Right lobe of liver (tissue), 6 donors: ENCODE measurements at regions not wholly inside any gene's neighbourhood (a gene's known extent, or its start where the extent isn't known, plus 50 kb on each side); places are given as distances from the start of the nearest gene placed in this dataset.
A peak's percentile ranks its signal among the peaks of the same experiment; 100 is the strongest.

Source experiments
- ATAC-seq, 4 donors: fragments of 200-7000 bp; cut with Tn5 transposase; one replicate each; pipeline ENCODE4 v1.9.1; 2020; ENCODE audit warnings: mild to moderate bottlenecking in 4 of 4, moderate library complexity in 4 of 4
- DNase-seq, 3 donors: peaks; one replicate each; pipeline ENCODE4 v3.0.0-alpha.2; 2020
- H3K27ac ChIP-seq, 3 donors: fragments of 200-600 bp; one replicate each; pipeline ENCODE4 v1.8.0; 2022
- H3K27me3 ChIP-seq, 2 donors: fragments of 200-600 bp; one replicate each; pipeline ENCODE4 v1.8.0; 2022
- H3K36me3 ChIP-seq, 4 donors: fragments of 200-600 bp; sonication (generic) in 1 of 4; one replicate each; pipeline versions ENCODE4 v1.5.1 to v1.8.0; 2017 to 2022; ENCODE audit warnings: control low read depth in 1 of 4
- H3K4me1 ChIP-seq, 4 donors: fragments of 200-600 bp; sonication (generic) in 1 of 4; one replicate each; pipeline versions ENCODE4 v1.5.1 to v1.8.0; 2017 to 2022; ENCODE audit warnings: control low read depth in 1 of 4
- H3K4me3 ChIP-seq, 3 donors: fragments of 200-600 bp; one replicate each; pipeline ENCODE4 v1.8.0; 2022
- H3K9me3 ChIP-seq, 4 donors: fragments of 200-600 bp; sonication (generic) in 1 of 4; one replicate each; pipeline versions ENCODE4 v1.5.1 to v1.8.0; 2017 to 2022; ENCODE audit warnings: control low read depth in 1 of 4
- CTCF ChIP-seq, 4 donors: fragments of 200-600 bp in 3 of 4; fragments of 450-650 bp in 1 of 4; IDR thresholded peaks; one replicate each; pipeline versions ENCODE4 v1.5.1 to v1.8.0; 2016 to 2022; ENCODE audit warnings: antibody characterized with exemption in 4 of 4, mild to moderate bottlenecking in 2 of 4
- POLR2A ChIP-seq: fragments of 450-650 bp; IDR thresholded peaks from one replicate; pipeline ENCODE4 v1.6.1; 2017; ENCODE audit warnings: antibody characterized with exemption, mild to moderate bottlenecking
- WGBS: methylation state at CpG from one replicate; pipeline ENCODE4 v1.1.6; 2018; ENCODE audit warnings: low coverage, low lambda C conversion rate; ENCODE audit not compliant: insufficient coverage; ENCODE audit errors: missing lambda C conversion rate; 5-methylcytosine and 5-hydroxymethylcytosine counted together
- intact Hi-C, 2 donors: fragments of 100-400 bp; cut with DNase I; formaldehyde crosslinking; loops; one replicate each; pipeline versions ENCODE4 v1.11.2 to v1.14.1; 2022
- donor health status: DM: no; HTN: yes; CAD: no.
- donor health status: DM: no; HTN: no; CAD: no.
- donor health status: DM: no; HTN: no; CAD: no.
- donor health status: DM: no; HTN: yes; CAD: no.
- donor health status: DM: no; HTN: yes; CAD: no.

- intact Hi-C loops, result no loop called here
- ATAC-seq, result peak; percentile 80 to 93 (median 88)
- H3K9me3 ChIP-seq, result no peaks in the 10 kb centered on the region
Observed at GRCh38 chr2:23249348-23249747, 135.6 kb upstream of the KLHL29 start.

GRCh38 chr2:23250371-23250770 lies 134.6 kb upstream of the KLHL29 start:
- no peak overlapping the region for H3K4me3 ChIP-seq
- 10% methylated on average over 2 of the region's 2 CpGs for WGBS
- peaks cover 0 to 46% (median 20%) of the 10 kb centered on the region in 4 donors for H3K4me1 ChIP-seq
- intact Hi-C loops, result no loop called here
- H3K27ac ChIP-seq, result peak overlapping the region in 2 of 3 donors; percentile 26 to 67
- DNase-seq (peak in 2 of 3 donors; percentile 61 to 74), ATAC-seq (peak; percentile 8 to 61 (median 52))
- TF ChIP-seq POLR2A (no peak), CTCF (IDR thresholded peaks at IDR 0.05) (no peak)
- no peaks in the 10 kb centered on the region for H3K9me3 ChIP-seq
- H3K36me3 ChIP-seq, result no peaks in the 10 kb centered on the region
- no peaks in the 10 kb centered on the region for H3K27me3 ChIP-seq

More at GRCh38 chr2:23249348-23249747, 135.6 kb upstream of the KLHL29 start:
- Histone ChIP-seq H3K27me3 (no peaks in the 10 kb centered on the region), H3K36me3 (no peaks in the 10 kb centered on the region), H3K4me1 (peaks cover 0 to 46% (median 20%) of the 10 kb centered on the region in 4 donors), H3K27ac (peak overlapping the region in 2 of 3 donors; percentile 69 to 83), H3K4me3 (no peak overlapping the region)
- peak; percentile 74 to 95 (median 90) for DNase-seq
- 33% methylated on average over 5 of the region's 5 CpGs for WGBS
- TF ChIP-seq CTCF (IDR thresholded peaks at IDR 0.05), result no peak
- no peak for TF ChIP-seq POLR2A

GRCh38 chr2:23256643-23257042 lies 128.3 kb upstream of the KLHL29 start:
- no peaks in the 10 kb centered on the region for H3K4me1 ChIP-seq
- DNase-seq (no peak), ATAC-seq (no peak)
- H3K27ac ChIP-seq, result no peak overlapping the region
- TF ChIP-seq POLR2A (no peak), CTCF (IDR thresholded peaks at IDR 0.05) (no peak)
- intact Hi-C loops, result no loop called here
- H3K9me3 ChIP-seq, result no peaks in the 10 kb centered on the region
- H3K36me3 ChIP-seq, result no peaks in the 10 kb centered on the region
- no peaks in the 10 kb centered on the region for H3K27me3 ChIP-seq
- H3K4me3 ChIP-seq, result no peak overlapping the region
- WGBS, result 57% methylated on average over 2 of the region's 2 CpGs

GRCh38 chr2:23260621-23261020 lies 124.4 kb upstream of the KLHL29 start:
- no peaks in the 10 kb centered on the region for H3K4me1 ChIP-seq
- H3K27ac ChIP-seq, result no peak overlapping the region
- H3K36me3 ChIP-seq, result no peaks in the 10 kb centered on the region
- H3K27me3 ChIP-seq, result no peaks in the 10 kb centered on the region
- no peak overlapping the region for H3K4me3 ChIP-seq
- no peaks in the 10 kb centered on the region for H3K9me3 ChIP-seq
- no peak for DNase-seq
- intact Hi-C loops, result no loop called here
- 71% methylated on average over 3 of the region's 3 CpGs for WGBS
- no peak for ATAC-seq
- TF ChIP-seq CTCF (IDR thresholded peaks at IDR 0.05) (no peak), POLR2A (no peak)
